GM19023 (cell line): ENCODE measurements at regions not wholly inside any gene's neighbourhood (a gene's known extent, or its start where the extent isn't known, plus 50 kb on each side); places are given as distances from the start of the nearest gene placed in this dataset.
"Not testable (repeated sequence)": the region's sequence is repeated elsewhere in the genome, so short reads cannot be mapped to it uniquely, and the experiment has no call there.

Source experiments
- ATAC-seq: cut with Tn5 transposase; IDR thresholded peaks from one replicate; pipeline ENCODE4 v1.9.1; 2021; ENCODE audit warnings: mild to moderate bottlenecking, moderate library complexity; ENCODE audit not compliant: unreplicated experiment

DNA sequence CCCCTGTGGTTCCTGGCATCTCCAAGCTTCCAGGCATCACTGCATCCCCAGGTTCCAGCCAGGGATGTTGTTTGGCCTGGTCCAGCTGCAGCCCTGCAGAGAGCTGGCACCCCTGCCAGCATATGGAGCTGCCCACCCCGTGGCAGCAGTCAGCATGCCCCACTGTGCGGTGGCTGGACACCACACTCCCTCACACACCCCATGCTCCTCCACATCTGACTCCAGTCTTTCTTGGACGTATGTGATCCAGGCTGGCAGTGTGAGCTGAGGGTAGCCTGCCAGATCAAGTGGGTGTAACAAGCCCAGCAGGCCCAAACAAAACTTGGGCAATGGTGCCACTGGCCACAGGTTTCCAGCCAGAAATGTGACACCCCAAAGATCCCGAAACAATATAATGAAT lies 620.4 kb downstream of the RWDD3 start:
- no peak for ATAC-seq

GRCh38 chr1:95863086-95863485 lies 629.1 kb downstream of the RWDD3 start:
- no peak for ATAC-seq

DNA sequence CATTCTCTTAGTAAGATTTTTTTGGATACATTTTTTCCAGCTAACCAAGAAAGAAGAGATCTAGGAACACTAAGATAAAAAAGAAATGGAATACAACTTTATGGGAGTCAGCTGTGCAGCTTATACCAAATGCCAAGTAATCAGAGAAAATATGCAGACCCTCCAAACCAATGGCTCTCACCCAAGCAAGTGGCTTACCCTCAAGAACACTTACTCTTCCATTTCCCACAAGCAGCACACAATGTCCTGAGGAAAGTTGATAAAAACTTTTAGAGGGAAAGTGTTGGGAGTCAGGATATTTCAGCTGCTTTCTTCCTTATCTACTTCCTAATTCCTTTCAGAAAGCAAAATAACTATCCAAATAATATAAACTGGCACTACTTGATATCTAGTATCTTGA lies 631.8 kb downstream of the RWDD3 start:
- ATAC-seq: no peak

DNA sequence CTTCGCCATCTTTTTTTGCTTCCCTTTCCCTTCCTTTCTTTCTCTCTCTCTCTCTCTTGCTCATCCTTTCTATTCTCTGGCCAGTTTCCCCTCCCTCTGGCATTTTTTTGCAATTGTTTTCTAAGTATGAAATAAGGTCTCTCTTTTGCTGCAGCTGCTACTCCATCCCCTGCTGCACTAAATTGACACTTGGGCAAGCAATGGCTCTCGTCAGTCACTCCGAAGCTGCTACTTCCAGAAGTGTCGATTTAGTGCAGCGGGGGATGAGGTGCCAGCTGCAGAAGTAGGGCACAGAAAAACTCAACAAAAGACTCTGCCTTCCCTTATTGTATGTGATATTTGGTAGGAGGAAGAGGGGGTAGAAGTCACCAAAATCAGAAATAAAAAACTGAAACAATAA lies 642.3 kb downstream of the RWDD3 start:
- ATAC-seq: no peak

GRCh38 chr1:95879498-95880050 lies 645.6 kb downstream of the RWDD3 start:
- ATAC-seq: no peak

DNA sequence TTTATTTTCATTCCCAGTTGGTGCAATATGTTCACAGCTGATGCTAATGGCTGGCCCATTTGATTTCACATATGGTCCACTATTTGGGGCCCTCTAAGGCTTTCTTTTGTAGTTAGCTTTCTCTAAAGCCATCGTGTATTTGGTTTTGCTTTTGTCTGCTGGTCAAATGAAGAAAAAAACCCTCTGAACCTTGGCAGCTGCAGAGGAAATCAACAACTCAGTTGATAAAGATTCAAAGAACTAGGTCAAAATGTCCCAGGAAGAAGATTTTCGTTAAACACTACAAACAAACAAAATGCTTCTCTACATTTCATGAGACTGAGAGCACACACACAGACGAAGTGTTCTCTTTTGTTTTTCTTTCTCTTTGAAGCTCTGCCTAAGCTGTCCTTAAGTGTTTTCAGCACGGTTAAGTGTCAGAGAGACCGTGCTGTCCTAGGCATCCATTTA lies 655.0 kb downstream of the RWDD3 start:
- ATAC-seq: no peak

DNA sequence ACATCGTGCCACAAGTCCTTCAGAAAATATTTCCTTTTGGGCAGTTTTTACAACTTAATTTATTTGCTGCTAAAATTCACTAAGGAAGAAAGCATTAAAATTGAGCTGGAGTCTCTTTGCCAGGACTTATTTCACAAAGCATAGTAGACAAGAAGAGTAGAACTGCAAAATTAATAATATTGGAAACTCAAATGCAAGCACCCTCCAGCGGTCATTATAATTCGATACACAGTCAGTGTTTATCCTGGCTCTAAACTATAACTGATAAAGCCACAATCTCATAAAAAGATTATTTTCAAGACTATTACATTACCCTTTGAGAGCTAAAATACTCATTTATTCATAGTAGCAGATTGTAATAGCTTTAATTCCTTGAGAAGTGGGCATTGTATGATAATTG lies 655.4 kb downstream of the RWDD3 start:
- no peak for ATAC-seq

- no peak for ATAC-seq
Measured at GRCh38 chr1:95893921-95894320, 659.9 kb downstream of the RWDD3 start.

DNA sequence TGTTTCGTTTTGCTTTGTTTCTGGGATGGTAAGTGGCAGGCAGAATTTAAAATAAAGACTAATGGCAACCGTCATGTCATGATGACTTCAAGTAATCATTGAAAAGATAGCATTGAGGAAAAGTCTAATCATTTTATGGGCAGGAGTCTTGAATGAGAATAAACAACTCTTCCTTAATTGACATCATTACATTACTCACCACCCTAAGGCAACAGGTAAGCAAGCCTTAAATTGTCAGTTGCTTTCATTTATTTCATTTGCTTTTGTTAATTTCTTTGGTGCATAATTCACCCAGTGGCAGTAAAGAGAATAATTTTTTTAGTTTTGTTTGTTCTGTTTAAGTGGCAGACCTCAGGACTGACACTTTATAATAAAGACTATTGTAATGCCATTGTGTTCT lies 669.0 kb downstream of the RWDD3 start:
- ATAC-seq: no peak

DNA sequence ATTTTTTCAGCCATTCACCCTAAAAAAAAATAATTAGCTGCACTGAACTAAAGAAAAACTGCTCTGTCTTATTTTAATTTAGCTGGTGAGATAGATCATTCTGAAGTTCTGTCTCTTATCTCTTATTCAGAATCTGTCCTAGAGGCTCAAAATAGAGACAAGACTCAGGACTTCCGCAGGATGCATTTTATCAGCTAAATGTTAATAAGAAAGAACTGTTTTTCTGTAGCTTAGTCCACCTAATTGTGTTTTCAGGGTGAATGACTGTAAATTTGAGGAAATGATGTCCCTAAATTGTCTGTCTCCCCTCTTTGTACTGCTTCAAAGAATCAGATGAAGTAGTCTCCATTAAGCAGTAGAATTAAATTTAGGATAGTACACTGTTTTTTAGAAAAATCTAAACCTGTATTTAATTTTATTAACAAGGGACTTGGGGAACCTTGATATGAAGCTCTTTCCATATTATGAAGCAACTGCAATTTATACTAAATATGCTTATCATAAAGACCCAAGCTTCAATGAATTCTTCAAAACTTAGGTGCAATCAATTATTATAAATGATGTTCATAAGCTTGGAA lies 671.9 kb downstream of the RWDD3 start:
- ATAC-seq: no peak

- not testable (repeated sequence) for ATAC-seq
Measured at GRCh38 chr1:95911739-95912138, 677.7 kb downstream of the RWDD3 start.

DNA sequence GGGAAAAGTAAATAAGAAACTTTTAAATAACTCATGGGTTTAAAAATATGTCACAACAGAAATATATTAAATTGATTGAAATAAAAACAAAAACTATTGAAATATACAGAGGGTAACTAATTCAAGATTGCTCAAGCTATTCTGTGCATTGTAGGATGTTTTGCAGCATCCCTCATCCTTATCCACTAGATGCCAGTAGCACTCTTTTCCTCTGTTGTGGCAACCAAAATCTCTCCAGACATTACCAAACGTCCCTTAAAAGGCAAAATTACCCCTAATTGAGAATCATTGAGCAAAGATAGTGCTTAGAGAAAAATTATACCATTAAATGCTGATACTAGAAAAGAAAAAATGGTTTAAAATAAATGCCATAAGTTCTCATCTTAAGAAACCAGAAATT lies 682.6 kb downstream of the RWDD3 start:
- no peak for ATAC-seq

DNA sequence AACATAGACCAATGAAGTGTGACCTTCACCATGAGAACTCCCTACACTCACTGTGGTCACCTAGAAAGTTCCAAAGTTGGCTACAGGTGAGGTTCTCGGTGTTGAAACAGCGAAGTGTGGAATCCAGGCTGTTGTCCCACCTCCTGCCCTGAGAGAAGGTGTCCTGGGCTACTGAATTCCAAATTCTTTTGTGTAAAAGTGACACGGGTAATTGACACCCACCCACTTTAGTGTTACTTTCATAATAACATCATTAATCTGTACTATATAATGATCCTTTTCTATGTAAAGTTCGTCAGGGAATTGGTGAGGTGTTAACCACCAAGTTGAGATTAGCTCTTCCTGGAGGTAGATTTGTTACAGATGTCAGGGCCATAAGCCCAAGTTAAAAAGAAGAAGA lies 690.7 kb downstream of the RWDD3 start:
- no peak for ATAC-seq

- no peak for ATAC-seq
Measured at GRCh38 chr1:95926331-95926730, 692.3 kb downstream of the RWDD3 start.

- ATAC-seq: no peak
Measured at GRCh38 chr1:95927061-95927460, 693.1 kb downstream of the RWDD3 start.

- no peak for ATAC-seq
Measured at GRCh38 chr1:95935719-95936118, 701.7 kb downstream of the RWDD3 start.

DNA sequence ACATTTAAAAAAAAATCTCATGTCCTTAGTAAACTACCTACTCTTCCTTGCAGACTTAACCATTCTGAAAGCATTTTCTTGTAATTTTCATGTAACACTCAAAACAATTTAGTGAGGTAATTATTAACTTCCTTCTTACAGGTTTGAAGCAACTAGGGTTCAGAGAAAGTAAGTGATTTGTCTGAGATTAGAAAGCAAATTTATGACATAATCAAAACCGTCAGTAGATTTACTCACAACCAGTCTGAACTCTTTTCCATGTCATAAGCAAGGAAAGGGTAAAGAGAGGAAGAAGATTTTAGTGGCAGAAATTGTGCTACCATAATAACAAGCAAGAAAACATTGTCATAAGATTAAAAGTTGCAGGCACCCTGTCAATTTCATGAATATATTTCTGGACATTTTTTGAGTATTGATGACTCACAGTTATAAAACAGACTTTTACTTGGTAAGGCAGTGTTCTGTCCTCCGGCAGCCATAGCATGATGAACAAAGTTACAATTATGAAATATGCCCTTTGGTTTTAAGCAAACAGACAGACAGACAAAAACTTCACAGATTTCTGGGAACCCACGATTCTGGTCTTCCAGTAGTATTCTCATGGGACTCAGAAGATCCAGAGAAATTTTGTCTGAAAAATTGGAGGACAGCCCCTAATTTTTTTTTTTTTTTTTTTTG lies 707.2 kb downstream of the RWDD3 start:
- no peak for ATAC-seq

DNA sequence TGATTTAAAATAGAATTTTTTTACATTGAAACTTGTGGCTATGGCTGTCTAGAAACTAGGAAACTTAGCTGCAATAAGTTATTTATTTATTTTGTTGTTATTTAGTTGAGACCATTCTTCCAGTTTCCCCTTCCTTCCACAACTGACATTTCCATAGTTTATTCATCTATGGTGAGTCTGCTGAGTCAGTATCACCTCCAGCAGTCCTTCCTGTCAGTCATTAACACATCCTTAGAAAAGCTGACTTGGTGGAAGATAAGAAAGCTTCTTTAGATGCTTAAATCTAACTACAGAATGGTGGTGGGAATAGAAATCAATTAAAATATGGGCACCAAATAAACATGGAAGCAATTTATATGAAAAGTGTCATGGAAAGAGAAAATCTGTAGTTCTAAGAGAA lies 714.0 kb downstream of the RWDD3 start:
- no peak for ATAC-seq

DNA sequence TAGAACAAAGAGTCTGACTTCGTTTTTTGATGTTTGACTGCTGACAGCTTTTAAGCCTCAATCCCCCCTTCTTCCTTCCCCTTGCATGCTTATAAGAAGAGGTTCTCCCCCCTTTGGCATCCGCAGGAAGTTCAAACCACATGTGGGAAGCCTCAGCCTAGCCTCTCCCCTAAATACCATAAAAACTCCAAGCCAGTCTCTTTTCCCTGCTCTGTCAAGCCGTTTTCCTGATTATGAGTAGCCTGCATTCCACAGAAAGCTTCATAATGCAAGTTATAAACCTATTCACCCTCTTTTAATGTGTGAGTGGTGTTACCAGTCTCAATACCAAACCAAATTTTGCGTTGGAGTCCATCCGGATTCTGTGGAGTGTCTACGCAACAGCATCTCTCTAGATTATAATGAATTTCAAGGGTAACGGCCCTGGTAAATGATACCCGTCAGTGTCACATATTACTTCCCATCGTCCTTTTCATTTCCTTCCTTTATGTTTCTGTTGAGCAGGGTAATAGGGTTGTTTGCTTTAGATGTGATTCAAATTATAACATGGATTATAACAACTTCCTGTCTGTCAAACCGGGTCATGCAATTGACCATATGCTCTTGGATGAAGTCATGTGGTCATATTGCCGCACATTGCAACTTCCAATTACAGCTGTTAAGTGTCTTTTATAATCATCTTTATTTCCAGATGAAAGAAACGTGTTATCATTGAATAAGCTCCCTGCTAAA lies 717.5 kb downstream of the RWDD3 start:
- ATAC-seq: no peak

- ATAC-seq: no peak
Measured at GRCh38 chr1:95953015-95953414, 719.0 kb downstream of the RWDD3 start.

GRCh38 chr1:95954585-95954984 lies 720.6 kb downstream of the RWDD3 start:
- no peak for ATAC-seq

DNA sequence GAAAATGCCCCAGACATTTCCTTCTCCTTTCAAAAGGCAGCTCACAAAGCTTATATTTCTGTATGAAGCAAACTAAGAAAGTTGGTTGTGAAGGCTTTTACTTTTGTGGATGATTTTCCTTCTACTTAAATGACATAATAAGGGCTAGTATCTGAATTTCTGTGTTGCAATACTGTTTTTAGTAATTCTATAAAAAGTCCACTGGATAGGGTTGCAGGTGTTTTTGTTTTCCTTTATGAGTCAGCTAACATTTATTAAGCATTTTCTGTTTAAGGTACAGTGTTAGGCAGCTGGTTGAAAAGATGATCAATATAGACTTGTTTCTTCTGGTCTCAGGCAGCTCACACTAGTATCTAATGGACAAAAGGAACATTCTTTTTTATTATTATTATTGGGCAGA lies 722.2 kb downstream of the RWDD3 start:
- no peak for ATAC-seq
